Right renal pelvis (tissue), 4 donors: ENCODE measurements at regions not wholly inside any gene's neighbourhood (a gene's known extent, or its start where the extent isn't known, plus 50 kb on each side); places are given as distances from the start of the nearest gene placed in this dataset.
"Not testable (repeated sequence)": the region's sequence is repeated elsewhere in the genome, so short reads cannot be mapped to it uniquely, and the experiment has no call there.

Experiments
- DNase-seq, 4 donors: peaks; one replicate each; pipeline ENCODE4 v3.0.0-alpha.2; 2013; ENCODE audit warnings: low read depth in 4 of 4, low spot score in 3 of 4, missing footprints in 1 of 4

DNA sequence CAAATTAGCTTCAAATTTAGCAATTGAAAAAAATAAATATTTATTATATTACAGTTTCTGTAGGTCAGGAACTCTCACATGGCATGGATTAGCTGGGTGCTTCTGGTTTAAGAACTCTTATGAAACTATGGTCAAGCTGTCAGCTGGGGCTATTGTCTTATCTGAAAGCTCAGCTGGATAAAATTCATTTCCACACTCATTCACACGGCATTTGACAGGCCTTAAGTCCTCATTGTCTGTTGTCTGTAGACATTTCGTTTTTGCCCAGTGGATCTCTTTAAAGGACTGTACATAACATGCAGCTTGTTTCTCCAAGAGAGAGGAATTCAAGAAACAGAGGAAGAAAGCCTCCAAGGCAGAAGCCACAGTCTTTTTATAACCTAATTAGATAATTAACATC lies 1556.8 kb upstream of the SLC39A10 start:
- DNase-seq, result no peak

DNA sequence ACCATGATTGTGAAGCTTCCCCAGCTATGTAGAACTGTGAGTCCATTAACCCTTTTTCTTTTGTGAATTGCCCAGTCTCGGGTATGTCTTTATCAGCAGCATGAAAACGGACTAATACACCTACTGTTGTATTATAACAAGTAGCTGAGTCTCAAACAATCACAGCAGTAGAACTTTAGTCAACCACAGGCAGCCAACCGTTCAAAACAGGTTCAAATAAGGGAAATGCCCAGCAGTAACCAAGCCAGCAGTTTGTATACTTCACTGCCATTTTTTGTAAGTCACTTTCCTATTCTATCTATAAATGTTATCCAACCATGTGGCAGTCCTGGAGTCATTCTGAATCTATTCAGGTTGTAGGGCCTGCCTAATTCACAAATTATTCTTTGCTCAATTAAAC lies 1560.6 kb upstream of the SLC39A10 start:
- no peak for DNase-seq

DNA sequence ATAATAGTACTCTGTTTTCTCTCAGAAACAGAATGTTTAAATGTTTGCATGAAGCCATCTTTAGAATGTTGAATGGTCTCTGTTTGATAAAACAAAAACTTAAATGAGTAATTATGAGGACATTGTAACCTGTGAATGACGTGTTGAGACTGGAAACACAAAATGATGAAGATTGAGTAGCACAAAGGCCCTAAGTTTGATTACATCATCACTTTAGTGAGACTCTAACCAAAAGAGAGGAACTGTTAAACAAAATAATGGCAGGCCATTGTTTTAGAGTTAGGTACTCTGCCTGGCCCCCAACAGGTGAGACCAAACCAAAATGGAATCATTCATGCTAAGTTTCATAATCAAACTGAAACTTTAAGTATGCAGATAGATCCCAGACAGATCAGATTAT lies 1561.7 kb upstream of the SLC39A10 start:
- DNase-seq, result no peak

DNA sequence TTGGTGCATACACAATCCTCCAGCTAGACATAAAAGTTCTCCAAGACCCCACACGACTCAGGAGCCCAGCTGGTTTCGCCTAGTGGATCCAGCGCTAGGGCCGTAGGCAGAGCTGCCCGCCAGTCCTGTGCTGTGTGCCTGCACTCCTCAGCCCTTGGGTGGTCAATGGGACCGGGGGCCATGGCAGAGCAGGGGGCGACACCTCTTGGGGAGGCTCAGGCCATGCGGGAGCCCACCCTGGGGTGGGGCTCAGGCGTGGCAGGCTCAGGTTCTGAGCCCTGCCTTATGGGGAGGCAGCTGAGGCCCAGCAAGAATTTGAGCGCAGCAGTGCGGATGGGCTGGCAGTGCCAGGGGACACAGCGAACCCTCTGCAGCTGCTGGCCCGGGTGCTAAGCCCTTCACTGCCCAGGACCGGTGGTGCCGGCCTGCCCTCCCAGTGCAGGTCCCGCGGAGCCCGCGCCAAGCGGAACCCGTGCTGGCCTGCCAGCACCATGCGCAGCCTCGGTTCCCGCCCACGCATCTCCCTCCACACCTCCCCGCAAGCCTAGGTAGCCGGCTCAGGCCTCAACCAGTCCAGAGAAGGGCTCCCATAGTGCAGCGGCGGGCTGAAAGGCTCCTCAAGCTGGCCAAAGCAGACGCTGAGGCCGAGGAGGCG lies 1566.6 kb upstream of the SLC39A10 start:
- DNase-seq, result no peak

DNA sequence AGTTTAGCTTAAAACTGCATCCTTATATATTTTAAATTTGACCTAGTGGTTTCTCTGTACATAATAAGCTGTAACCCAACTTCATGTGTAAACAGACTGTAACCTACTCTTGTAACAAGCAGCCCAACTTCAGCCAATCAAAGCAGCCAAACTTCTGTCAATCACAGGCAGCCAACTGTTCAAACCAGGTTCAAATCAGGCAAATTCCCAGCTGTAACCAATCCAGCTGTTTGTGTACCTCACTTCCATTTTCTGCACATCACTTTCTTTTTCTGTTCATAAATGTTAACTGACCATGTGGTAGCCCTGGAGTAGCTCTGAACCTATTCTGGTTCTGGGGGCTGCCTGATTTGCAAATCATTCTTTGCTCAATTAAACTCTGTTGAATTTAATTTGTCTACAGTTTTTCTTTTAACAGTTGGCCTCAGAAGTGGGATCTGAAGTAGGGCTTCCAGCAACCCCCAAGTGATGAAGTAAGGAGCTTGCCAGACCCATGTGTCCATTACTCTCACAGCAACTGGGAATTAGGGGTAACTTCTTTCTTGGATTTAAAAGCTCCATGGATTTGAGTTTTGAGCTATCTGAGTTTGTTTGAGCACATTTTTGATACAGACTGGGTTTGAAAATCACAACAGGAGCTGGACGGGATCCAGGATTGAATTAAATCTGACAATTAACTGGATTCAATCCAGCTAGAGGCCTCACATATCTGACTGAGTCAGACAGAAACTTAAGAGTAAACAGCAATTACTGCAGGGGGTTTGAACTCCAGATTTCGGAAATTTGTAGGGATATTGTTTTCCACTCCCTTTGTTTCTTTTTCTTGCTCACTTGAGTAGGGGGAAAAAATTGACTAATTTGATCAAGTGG lies 1569.7 kb upstream of the SLC39A10 start:
- DNase-seq, result no peak

DNA sequence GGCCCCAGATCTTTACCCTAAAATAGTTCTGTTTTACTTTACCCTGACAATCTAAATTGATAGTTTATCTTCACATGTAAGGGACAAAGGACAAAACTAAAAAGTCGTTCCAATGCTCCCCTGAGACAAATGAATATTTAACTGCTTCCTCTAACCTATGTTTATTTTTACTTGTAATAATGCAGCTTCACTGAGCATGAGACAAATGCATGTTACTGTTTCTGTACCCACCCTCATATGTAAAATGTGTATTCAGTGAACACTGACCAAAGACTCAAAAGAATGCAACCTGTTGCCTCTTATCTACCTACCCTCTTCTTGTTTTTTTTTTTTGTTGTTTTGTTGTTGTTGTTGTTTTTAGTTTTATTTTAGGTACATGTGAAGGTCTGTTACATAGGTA lies 1570.9 kb upstream of the SLC39A10 start:
- DNase-seq, result no peak

DNA sequence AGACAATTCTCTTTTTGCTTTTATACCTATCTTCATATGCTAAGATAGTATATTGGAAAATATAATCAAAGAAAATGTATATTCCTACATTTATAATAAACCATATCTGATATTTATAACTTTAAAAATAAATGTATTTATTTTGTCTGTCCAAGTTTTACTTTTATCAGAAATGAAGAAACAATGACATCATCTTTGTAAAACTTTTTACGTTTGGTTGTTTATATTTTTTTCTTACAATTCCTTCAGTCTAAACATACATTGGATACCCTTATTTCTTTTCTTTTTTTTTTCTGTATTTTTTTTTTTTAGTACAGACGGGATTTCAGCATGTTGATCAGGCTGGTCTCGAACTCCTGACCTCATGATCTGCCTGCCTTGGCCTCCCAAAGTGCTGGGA lies 1577.0 kb upstream of the SLC39A10 start:
- DNase-seq, result no peak

DNA sequence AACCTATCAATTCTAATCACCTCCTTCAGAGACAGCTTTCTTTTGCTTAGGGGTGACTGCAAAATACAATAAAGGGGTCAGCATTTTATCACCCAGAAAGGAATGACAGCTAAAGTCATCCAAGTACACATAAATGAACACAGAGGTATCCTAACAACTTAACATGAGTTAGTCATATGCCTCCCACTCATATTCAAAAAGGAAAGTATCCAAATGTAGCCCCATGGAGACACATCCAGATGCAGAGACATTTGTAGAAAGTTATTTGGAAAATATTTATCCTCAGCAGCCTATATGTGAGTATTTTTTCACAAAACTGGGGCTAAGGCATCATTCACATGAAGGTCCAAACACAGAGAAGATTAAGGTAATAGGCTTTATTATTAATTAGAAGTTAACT lies 1579.7 kb upstream of the SLC39A10 start:
- no peak for DNase-seq

DNA sequence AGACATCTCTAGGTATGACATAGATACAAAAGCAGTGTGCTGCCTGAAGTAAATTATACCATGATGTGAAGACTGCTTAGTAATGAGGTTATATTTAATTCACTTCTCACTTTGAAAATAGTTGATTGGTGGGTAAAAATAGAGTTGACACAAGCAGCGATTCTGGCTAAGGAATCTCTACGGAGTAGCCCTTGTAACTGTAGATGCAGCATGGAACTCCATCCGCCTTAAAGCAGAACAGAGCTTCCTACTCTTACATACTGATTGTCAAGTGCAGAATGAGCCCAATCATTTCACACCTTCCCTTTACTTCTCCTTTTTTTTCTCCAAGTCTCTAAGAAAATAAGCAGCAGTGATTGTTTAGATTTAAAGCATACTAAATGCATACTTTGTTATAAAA lies 1594.6 kb upstream of the SLC39A10 start:
- DNase-seq, result no peak

DNA sequence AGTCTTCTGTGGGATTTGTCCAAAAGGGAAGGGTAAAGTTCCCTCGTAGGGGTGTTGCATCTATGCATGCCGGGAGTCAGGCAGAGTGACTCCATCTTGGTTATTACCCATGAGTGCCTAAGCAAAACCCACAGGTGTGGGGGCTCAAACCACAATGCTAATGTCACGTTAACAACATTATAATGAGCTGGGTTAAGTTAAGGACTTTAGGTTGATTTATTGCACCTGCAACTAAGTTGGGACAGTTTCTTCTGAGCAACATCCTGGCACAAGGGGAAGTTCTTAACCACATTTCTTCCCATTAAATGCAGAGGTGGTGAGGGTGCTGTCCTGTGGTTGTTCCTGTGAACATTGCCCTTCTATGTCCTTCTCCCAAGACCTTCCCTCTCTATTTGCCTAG lies 1596.8 kb upstream of the SLC39A10 start:
- no peak for DNase-seq

DNA sequence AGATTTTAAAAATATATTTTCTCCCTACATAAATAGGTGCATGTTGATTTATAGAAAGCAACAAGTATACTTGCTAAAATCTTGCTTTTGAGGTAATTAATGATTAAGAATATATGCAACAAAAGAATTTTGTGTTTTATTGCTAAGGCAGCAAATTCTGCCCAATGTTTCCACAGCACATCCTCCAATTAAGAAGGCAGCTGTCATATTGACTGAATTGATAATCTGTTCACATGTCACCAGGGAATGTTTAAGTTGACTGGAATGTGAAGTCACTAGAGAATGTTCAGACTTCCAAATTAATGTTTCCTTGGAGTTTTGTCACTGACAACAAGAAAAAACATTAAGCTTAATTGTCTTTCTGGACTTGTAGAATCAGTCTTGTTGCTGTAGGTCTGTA lies 1602.7 kb upstream of the SLC39A10 start:
- DNase-seq, result no peak

DNA sequence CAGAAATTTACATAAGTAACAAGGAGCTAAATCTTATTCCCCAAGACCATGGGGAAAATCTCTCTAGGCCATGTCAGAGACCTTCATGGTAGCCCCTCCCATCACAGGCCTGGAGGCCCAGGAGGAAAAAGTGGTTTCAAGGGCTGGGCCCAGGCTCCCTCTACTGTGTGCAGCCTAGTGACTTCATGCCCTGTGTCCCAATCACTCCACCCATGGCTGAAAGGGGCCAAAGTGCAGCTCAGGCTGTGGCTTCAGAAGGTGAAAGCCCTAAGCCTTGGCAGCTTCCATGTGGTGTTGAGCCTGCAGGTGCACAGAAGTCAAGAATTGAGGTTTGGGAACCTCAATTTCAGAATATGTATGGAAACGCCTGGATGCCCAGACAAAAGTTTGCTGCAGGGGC lies 1612.7 kb upstream of the SLC39A10 start:
- no peak for DNase-seq

DNA sequence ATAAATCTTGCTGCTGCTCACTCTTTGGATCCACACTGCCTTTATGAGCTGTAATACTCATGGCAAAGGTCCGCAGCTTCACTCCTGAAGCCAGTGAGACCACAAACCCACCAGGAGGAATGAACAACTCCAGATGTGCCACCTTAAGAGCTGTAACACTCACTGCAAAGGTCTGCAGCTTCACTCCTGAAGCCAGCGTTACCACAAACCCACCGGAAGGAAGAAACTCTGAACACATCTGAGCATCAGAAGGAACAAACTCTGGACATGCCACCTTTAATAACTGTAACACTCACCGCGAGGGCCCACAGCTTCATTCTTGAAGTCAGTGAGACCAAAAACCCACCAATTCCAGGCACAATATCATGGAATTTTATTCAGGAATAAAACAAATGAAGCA lies 1635.9 kb upstream of the SLC39A10 start:
- not testable (repeated sequence) for DNase-seq

DNA sequence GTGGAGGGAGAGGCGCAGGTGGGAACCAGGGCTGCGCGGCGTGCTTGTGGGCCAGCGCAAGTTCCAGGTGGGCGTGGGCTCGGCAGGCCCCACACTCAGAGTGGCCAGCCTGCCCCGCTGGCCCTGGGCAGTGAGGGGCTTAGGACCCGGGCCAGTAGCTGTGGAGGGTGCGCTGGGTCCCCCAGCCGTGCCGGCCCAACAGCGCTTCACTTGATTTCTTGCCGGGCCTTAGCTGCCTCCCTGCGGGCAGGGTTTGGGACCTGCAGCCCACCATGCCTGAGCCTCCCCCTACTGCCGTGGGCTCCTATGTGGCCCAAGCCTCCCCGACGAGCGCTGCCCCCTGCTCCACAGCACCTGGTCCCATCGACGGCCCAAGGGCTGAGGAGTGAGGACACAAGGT lies 1636.9 kb upstream of the SLC39A10 start:
- no peak for DNase-seq

DNA sequence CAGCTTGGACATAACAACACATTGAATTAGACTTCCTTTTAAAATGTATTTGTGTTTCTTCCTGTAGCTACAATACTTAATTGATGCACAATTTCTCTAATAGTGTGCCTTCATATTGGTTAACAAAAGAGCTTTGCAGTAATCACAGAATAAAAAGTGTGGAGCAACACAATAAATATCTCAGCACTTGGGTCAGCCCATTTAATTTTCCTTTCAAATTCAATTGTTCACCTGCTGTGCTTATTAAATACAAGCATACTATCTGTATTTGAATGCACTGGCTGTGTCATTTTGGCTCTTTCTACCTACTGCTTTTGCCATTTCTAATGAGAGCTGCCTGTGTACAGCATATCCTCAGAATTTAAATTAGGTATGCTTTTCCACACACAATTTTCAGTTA lies 1641.3 kb upstream of the SLC39A10 start:
- DNase-seq, result no peak

DNA sequence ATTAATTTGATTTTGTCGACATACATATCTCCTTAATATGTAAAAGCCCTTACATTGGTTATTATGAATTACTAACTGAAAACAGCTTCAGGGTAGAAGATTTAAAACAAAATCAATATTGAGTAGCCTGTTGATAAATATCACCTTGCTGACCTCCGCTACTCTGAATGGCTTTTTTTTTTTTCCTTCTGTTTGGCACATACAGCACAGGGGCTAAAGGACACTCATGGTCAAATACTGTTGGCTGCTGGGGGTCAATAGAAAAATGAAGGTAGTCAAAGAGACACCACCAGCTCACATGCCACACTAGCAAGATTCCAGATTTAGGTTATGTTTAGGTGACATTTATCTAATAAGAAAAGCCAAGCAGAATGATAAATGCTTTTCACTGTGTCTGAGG lies 1642.4 kb upstream of the SLC39A10 start:
- no peak for DNase-seq

DNA sequence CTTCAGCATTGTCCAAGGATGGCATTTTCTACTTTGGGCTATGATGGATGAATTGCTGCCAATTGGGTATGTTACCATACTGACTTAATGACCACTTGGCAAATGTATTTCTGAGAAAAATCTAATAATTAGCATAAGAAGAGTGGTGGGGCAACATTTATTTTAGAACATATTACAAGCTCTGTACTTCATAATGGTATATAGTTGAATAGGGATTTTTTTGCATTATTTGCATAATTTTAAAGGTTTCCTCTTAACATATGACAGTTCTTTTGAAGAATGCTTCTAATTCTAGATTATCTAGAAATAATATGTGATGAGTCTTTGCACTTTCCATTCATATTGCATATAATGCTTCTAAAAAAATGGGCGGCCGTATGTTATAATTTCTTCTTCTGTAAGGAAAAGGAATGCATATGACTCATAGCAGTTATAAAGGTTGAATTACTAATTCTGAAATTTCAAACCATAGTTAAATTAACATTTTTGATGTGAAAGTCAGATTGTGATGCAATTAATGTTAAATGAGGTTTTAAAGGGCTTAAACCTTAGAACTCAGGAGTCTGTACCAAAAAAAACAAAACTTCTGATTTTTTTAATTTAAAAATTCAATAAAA lies 1652.3 kb upstream of the SLC39A10 start:
- no peak for DNase-seq

DNA sequence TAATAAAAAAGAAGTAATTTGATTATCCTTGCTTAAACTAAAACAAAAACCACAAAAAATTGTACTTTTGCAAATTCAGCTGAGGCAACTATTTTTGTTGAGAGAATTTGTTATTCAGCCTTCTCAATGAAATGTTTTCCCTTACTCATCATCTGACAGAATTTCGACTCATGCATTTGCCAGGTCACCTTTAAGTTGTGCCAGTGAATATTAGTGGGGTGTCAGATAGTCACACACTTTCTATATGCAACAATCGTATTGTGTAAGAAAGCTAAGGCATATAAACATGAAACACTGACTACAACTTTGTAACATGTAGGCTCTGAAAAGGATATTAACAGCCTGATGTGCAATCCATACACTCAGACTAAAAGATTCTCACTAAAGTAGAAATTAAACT lies 1653.1 kb upstream of the SLC39A10 start:
- no peak for DNase-seq

DNA sequence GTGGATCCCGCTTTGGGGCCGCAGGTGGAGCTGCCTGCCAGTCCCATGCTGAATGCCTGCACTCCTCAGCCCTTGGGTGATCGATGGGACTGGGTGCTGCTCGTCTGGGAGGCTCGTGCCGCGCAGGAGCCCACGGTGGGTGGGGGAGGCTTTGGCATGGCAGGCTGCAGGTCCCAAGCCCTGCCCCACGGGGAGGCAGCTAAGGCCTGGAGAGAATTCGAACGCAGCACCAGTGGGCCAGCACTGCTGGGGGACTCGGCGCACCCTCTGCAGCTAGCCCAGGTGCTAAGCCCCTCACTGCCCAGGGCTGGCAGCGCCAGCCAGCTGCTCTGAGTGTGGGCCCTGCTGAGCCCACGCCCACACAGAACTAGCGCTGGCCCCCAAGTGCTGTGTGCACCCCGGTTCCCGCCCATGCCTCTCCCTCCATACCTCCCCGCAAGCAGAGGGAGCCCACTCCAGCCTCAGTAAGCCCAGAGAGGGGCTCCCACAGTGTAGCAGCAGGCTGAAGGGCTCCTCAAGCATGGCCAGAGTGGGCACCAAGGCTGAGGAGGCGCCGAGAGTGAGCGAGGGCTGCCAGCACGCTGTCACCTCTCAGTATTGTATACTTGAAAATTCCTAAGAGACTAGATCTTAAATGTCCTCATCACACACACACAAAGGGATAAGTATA lies 1654.2 kb upstream of the SLC39A10 start:
- DNase-seq, result no peak

DNA sequence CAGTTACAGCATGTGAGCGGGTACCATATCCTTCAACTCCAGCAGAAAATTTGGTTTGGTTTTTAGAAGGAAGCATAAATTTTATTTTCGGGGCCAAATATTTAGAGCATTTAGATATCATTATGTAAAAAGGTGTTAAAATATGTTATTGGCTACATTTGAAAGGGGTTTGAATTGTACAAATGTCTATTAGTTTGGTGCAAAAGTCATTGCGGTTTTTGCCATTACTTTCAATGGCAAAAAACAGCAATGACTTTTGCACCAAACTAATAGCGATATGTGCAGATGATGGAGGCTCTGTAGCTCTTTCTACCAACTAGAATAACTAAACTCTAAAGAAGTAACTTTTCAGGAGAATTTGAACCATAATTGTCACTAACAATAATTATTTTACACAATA lies 1666.2 kb upstream of the SLC39A10 start:
- no peak for DNase-seq

DNA sequence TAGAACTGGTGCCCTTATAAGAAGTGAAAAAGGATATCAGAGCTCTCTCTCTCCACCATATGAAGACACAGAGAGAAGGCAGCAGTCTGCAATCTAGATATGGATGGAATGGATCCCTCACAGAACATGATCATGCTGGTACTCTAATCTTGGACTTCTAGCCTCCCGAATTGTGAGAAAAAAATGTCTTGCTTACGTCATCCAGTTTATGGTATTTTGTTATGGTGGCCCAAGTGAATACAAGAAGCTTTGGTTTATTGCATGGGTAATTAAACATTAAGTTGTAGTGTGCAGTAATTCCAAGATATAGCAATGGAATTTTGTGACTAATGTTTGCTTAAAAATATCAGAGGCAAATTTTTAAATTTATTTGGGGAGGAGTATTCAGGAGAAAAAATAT lies 1667.4 kb upstream of the SLC39A10 start:
- no peak for DNase-seq
